SH-SY5Y (cell line): ENCODE measurements at regions not wholly inside any gene's neighbourhood (a gene's known extent, or its start where the extent isn't known, plus 50 kb on each side); places are given as distances from the start of the nearest gene placed in this dataset.

Experiments
- GATA2 ChIP-seq: IDR thresholded peaks from 2 replicates; pipeline ENCODE4 v1.6.1; 2011; ENCODE audit warnings: mild to moderate bottlenecking, low read depth, low read length
- GATA3 ChIP-seq: IDR thresholded peaks from 2 replicates; pipeline ENCODE4 v1.6.1; 2011; ENCODE audit warnings: low read depth, mild to moderate bottlenecking, low read length, moderate library complexity

GRCh38 chr22:34783436-34783835, 282.5 kb upstream of the ISX start:
- no peak for TF ChIP-seq GATA2
- TF ChIP-seq GATA3, result no peak
